ENCODE measurements at regions not wholly inside any gene's neighbourhood (a gene's known extent, or its start where the extent isn't known, plus 50 kb on each side); places are given as distances from the start of the nearest gene placed in this dataset.

GRCh38 chr1:11421443-11421842, 57.5 kb upstream of the DISP3 start:
- H3K36me3 ChIP-seq, result no peaks in the 10 kb centered on the region
- peaks cover 0 to 34% (median 4%) of the 10 kb centered on the region in 3 donors for H3K27me3 ChIP-seq
- WGBS, 5 donors, result 84 to 89% (median 87%) methylated on average over 8 of the region's 8 CpGs

GRCh38 chr1:11422686-11423085, 56.3 kb upstream of the DISP3 start:
- intact Hi-C loops (cut with DNase I; ENCODE audit: low total_unique reads), result no loop called here
- WGBS, 5 donors, result 73 to 79% (median 75%) methylated on average over 9 of the region's 9 CpGs
- Histone ChIP-seq H3K27ac (no peak overlapping the region), H3K4me1 (no peaks in the 10 kb centered on the region), H3K9me3 (no peaks in the 10 kb centered on the region), H3K4me3 (no peak overlapping the region), H3K27me3 (peaks cover 0 to 22% (median 0%) of the 10 kb centered on the region in 3 donors), H3K36me3 (no peaks in the 10 kb centered on the region)
- DNase-seq, result no peak
- TF ChIP-seq POLR2AphosphoS5 (IDR thresholded peaks at IDR 0.05) (no peak), EP300 (IDR thresholded peaks at IDR 0.05) (no peak), POLR2A (IDR thresholded peaks at IDR 0.05) (no peak), CTCF (IDR thresholded peaks at IDR 0.05) (no peak)

More at GRCh38 chr1:11421443-11421842, 57.5 kb upstream of the DISP3 start:
- Histone ChIP-seq H3K9me3 (no peaks in the 10 kb centered on the region), H3K4me3 (no peak overlapping the region), H3K4me1 (no peaks in the 10 kb centered on the region), H3K27ac (no peak overlapping the region)
- intact Hi-C loops (cut with DNase I; ENCODE audit: low total_unique reads), result no loop called here
- no peak for DNase-seq
- no peak for TF ChIP-seq EP300 (IDR thresholded peaks at IDR 0.05)
- no peak for TF ChIP-seq CTCF (IDR thresholded peaks at IDR 0.05)
- TF ChIP-seq POLR2AphosphoS5 (IDR thresholded peaks at IDR 0.05), result no peak
- no peak for TF ChIP-seq POLR2A (IDR thresholded peaks at IDR 0.05)

GRCh38 chr1:11426617-11427016, 52.3 kb upstream of the DISP3 start:
- peaks cover 0 to 20% (median 0%) of the 10 kb centered on the region in 3 donors for H3K27me3 ChIP-seq
- WGBS, 5 donors, result 83 to 90% (median 86%) methylated on average over 4 of the region's 4 CpGs

GRCh38 chr1:11428789-11429188, 50.2 kb upstream of the DISP3 start:
- no peak for DNase-seq
- H3K4me3 ChIP-seq, result no peak overlapping the region

More at GRCh38 chr1:11426617-11427016, 52.3 kb upstream of the DISP3 start:
- H3K27ac ChIP-seq, result no peak overlapping the region
- H3K4me1 ChIP-seq, result no peaks in the 10 kb centered on the region
- no peaks in the 10 kb centered on the region for H3K36me3 ChIP-seq
- no peak overlapping the region for H3K4me3 ChIP-seq
- TF ChIP-seq POLR2A (IDR thresholded peaks at IDR 0.05) (no peak), EP300 (IDR thresholded peaks at IDR 0.05) (no peak), POLR2AphosphoS5 (IDR thresholded peaks at IDR 0.05) (no peak), CTCF (IDR thresholded peaks at IDR 0.05) (no peak)
- intact Hi-C loops (cut with DNase I; ENCODE audit: low total_unique reads), result no loop called here
- H3K9me3 ChIP-seq, result no peaks in the 10 kb centered on the region
- DNase-seq, result no peak

More at GRCh38 chr1:11428789-11429188, 50.2 kb upstream of the DISP3 start:
- peaks cover 0 to 17% (median 4%) of the 10 kb centered on the region in 3 donors for H3K27me3 ChIP-seq
- H3K36me3 ChIP-seq, result no peaks in the 10 kb centered on the region
- TF ChIP-seq POLR2AphosphoS5 (IDR thresholded peaks at IDR 0.05), result no peak
- TF ChIP-seq EP300 (IDR thresholded peaks at IDR 0.05), result no peak
- TF ChIP-seq POLR2A (IDR thresholded peaks at IDR 0.05), result no peak
- TF ChIP-seq CTCF (IDR thresholded peaks at IDR 0.05), result no peak
- 76 to 82% (median 82%) methylated on average over 13 of the region's 13 CpGs for WGBS, 5 donors
- no peak overlapping the region for H3K27ac ChIP-seq
- no peaks in the 10 kb centered on the region for H3K9me3 ChIP-seq
- no peaks in the 10 kb centered on the region for H3K4me1 ChIP-seq
- intact Hi-C loops (cut with DNase I; ENCODE audit: low total_unique reads), result no loop called here
